ENCODE measurements at regions not wholly inside any gene's neighbourhood (a gene's known extent, or its start where the extent isn't known, plus 50 kb on each side); places are given as distances from the start of the nearest gene placed in this dataset.
"Not testable (repeated sequence)": the region's sequence is repeated elsewhere in the genome, so short reads cannot be mapped to it uniquely, and the experiment has no call there.

DNA sequence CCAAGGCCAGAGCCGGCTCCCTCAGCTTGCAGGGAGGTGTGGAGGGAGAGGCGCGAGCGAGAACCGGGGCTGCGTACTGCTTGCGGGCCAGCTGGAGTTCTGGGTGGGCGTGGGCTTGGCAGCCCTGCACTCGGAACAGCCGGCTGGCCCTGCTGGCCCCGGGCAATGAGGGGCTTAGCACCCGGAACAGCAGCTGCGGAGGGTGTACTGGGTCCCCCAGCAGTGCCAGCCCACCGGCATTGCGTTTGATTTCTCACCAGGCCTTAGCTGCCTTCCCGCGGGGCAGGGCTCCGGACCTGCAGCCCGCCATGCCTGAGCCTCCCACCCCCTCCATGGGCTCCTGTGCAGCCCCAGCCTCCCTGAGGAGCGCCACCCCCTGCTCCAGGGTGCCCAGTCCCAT is 495.5 kb upstream of the PLXNA2 start:
- DNase-seq: not testable (repeated sequence)

DNA sequence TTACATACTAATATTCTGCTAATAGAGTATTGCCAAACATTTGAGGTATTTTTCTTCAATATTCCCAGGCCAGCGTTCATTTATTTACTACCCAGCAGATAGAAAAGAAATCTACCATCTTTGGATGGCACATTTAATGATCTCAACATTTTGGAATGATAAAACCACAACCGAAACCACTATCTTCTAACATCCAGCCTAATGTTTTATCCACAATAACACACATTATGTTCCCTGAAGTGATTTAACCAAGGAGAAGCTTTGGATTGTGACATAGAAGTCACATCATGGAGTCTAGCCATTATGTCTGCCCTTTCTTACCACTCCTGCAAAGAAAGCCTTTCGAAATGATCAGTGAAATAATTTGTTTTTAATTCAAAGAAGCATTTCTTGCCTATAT is 497.1 kb upstream of the PLXNA2 start:
- no peak for DNase-seq

DNA sequence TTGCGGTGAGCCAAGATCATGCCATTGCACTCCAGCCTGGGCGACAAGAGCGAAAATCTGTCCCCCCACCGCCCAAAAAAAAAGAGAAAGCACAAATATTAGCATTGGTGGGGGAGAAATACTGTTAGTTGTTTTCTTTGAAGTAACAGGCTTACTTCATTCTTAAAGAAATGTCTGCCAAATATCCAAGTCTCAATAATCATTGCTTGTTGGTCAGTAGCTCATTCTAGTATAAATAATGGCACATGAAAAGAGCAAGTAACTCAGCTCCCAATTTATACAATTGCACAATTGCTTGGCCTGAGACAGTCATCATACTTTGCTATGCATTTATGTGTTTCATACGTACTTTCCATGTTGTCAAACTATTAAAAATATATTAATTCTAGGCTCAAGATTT is 499.2 kb upstream of the PLXNA2 start:
- DNase-seq: no peak

DNA sequence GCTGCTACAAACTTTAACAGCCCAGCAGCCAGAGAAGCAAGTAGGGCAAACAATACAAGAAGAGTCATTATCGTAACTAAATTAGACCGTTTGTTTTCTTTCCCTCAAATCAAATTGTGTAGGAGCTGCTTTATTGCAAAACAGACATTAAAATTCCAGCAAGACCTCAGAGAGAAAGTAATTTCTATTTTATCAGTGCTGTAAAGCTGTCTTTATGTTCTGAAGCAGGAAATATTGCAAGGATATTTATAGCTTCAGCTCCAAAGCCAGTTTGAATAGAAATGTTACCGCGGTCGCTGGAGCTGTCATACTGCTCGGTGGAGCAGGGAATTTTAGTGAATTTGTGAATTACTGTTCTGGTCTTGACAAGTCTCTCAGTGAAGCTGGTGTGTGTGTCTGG is 503.8 kb upstream of the PLXNA2 start:
- no peak for DNase-seq

DNA sequence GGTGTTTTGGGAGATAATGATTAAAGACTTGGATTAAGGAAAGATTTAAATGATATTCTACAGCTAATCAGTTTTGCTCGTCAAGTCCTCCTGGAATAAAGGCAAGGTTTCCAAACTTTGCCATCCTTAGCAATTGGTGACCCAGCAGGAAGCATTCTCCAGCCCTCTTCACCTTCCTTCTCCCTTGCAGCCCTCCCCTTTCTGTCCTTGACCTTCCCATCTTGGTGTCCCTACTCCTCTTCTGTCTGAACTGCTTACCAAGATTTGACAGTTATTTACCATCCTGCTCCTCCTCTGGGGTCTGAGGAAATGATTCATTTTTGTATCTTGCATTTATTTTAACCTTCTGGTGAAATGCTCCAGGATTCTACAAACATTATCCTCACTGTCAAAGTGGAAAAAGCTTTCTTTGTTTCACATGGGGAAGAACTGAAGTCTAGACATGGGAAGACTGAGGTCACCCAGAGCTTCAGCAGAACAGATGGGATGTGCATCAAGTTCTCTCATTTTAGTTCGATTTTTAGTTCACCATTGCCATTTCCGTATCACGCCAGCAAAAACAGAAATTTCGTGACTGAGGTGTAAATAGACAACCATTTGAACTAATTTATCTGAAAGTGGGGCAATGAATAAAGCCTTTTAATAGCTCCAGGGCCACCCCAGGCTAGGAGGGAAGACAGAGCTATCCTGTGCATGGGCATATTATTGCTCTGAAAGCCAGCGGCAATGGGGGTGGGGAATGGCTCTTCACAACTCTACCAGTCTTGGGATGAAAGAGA is 504.4 kb upstream of the PLXNA2 start:
- no peak for DNase-seq

DNA sequence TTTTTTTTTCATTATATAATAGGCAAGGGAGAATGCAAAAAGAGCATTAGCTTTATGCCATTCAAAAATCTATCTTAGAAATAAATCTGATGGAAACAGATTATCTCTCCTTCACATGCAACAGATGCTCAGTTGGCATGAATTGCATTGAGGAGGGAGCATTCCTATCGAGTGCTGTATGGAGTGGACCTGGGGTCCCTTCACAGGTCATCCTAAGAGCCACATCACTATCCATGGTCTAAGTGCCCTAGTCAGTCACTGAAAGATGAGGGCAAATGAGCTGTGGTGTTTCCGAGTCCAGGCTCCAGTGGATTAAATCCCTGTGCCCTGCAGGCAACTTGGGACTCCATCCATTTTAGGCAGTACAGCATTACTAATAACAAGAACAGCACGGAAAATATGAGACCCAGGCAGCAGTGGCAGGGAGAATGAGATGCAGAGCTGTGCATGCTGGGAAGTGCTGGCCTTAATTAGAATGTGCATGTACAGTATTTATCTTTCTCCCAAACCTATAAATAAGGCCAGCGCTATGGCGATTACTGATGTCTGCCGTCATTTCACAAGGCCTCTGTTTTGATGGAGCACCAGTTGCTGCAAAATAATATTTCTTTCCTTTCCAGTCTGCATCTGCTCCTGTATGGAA is 512.3 kb upstream of the PLXNA2 start:
- no peak for DNase-seq

DNA sequence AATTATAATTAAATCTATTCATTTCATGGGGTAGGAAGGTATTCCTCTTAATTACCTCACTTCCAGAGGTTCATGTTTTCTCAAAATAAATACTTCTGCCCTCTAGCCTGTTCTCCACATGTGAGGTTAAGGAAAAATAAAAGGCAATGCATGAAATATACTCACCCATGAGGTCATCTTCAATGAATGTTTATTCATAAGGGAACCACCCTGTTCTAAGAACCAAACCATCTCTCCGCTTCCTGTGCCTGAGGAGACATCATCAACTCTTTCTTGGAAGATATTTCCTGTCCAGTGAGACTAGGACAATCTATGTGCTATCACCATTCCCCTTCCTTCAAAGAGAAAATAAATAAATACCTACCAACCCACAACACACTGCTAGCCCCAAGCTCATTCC is 513.7 kb upstream of the PLXNA2 start:
- no peak for DNase-seq

DNA sequence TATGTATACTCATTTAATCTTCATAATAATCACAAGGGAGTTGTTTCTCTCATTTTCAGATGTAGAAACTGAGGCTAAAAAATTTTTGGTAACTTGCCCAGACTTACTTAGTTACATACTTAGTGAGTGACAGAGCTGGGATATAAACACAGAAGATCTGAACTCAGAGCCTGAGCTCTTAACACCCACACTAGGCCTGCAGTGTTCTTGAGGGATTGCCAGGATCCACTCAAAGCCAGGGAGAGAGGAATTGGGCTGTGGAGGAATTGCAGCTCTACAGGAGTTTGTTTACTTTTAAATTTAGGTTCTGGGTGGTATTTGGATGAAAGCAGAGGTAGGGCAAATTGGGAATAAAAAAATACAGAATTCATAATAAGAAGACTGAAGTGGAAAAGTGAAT is 515.1 kb upstream of the PLXNA2 start:
- DNase-seq: no peak

DNA sequence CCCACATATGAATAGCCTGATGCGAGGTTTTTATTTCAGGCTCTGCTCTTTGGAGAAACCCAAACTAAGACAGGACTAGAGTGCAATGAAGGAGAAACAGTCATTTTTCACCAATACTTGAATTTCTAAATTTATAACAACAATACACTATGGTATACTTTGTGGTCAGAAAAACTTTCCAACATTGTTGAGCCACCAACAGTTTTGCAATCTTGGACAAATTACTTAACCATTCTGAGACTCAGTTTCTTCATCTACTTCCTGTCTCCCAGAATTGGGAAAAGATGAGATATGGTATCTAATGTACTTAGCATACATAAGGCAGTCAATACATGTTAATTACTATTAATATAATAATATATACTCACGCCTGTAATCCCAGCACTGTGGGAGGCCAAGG is 519.8 kb upstream of the PLXNA2 start:
- DNase-seq: no peak

DNA sequence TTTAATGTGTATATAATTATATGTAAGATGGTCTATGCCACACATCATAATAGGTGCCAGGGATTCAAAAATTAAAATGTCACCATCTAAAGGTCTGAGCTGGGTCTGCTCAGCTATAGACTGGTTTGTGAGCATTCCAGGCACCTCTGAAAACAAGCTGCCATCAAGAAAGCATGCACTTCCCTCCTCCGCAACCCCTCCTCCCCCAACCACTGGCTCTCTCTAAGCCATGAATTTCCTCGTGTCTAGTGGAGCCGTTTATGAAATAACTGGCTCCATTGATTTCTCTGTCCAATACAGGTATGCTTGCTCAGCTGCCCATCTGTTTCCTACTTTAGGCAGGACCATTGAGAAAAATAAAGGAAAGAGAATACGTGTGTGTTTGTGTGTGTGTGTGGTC is 522.6 kb upstream of the PLXNA2 start:
- DNase-seq: no peak

DNA sequence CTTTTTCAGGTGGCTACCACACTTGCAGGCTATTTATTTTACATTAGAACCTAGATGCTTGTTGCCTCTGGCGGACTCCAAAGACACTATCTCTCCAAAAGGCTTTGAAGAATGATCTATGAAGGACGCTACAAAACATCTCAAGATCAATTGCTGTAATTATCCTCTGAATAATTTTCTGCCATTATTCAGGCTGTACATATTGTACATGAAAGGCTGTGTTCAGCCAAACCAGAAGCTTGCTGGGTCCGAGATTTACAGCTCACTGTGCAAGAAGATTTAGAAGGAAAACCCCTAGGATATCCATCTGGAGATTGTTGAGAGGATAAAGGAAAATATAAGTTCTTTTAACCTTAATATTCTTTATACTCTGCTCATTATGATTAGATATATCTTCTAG is 523.6 kb upstream of the PLXNA2 start:
- no peak for DNase-seq

DNA sequence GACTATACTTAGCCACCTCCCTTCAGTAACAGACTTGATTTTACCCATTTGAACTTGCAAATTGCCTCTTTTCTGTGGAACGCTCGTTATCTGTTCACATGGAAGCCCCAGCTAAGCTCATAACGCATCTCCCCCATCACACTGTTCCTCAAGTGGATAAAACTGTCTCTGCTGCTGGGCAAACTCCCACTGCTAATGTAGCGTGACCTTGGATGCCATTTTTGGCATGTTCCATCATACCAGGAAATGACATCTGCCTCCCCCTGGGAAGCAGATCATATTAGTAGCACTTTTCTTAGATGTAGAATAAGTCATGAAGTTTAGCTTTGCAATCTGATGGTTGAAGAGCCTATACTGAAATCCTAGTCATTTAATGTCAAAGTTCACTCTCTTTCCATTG is 528.7 kb upstream of the PLXNA2 start:
- DNase-seq: peak; percentile 60

DNA sequence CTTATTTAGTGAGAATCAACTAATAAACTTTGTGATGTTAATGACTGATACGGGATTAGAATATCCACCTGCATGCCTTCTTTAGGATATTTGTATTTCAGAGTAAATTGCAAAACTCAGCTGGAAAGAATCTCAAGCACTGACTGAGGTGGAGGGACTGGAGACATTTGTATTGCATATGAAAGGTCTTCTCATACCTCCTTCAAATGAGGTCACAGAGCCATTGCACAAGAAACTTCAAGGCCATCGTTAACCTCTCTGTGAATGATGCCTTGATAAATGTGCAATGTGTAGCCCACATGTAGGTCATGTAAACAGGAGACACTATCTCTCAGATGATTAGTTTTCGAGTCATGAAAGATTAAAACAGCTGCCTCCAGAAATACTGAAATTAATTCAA is 531.7 kb upstream of the PLXNA2 start:
- DNase-seq: no peak

DNA sequence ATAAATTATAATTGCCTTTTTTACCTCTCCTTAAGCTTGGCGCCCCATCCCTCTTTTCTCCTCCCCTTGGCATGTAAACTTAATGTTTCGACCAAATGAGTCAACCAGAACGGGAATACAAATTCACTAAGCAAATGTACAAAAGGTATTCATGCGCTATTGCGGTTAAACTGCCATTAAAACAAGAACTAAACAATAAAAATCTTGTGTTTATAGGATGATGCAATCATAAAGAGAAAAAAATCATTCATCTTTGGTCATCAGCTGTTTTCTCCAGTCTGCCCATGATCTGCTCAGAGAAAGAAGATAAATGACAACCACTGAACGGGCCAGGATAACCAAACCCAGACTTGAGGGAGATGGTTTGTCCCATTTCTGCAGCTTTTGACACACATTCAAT is 534.2 kb upstream of the PLXNA2 start:
- no peak for DNase-seq

DNA sequence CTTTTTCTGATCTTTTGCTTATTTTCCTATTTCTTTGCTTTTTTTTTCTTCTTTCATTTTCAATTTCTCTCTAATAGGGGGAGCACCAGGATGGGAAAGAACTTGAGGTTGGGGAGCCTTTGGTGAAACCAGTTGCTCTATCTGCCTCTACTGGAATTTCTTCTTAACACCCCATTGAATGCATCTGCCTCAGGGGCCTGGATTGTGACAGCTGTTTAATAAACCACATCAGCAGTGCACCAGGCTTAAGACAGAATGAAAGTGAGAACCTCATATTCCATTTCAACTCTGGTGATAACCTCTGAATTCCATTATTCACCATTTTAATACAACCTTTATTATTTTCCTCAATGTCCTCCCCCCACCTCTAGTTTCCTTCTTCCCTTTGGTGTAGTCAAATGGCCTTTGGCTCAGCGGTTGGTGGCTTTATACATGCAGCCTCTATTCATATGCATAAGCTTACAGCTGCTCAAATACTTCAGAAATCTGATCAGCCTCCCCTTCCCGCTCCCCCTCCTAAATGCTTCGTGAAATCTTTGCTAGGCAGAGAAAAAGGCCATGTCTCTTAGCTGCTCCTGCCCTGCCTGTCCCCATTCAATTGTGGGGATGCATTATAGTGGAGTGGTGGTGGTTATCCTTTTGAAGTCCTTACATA is 537.3 kb upstream of the PLXNA2 start:
- peak; percentile 37 for DNase-seq

DNA sequence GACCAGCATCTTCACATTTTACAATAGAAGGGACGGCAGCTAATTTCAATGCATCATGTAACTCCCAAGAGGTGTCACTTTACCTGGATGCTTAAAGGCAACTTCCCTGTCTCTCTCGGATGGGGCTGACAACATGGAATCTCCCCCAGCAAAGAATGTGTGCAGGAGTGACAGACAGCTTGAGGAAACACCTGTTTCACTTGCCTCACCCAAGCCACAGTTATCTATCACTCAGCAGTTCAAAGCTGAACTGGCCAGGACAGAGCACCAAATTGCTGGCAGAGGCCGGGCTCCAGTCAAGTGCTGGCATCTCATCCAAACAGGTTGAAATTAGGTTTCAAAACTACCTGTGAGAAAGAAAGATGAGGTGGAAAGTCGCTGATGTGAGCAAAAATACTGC is 538.0 kb upstream of the PLXNA2 start:
- peak; percentile 14 for DNase-seq

DNA sequence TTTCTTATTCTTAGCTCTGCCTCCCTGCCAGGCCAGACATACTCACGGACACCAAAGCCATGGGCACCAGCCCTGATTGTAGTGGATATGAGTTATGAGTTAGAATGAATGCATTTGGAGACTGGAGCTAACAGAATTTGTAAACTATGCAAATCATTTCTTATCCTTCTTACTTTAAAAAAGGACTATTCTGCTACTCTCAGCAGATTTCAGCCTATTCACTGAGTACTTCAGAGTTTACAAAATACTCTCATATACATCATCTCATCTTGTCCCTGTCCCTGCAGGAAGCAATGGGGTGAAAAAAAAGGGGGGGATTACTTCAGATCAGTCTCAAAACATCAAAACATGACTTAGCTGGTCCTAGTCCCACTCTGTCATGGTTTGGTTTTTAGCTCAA is 541.4 kb upstream of the PLXNA2 start:
- no peak for DNase-seq

DNA sequence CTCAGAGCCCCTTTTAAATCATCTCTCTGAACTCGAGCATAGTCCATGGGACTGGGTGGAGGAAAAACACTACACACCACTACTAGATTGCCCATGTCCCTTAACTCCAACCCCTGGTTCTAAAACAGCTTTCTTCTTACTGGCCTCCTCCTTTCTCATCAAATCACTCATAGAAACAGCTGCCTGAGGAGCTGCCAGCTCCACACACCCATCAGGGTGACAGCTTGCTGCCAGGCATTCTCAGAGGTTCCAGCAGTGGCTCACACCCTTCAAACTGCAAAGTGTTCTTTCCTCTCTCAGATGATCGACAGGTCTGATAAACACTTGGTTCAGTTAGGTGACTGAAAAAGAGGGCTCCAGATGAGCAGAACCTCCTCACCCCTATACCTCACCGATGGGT is 543.0 kb upstream of the PLXNA2 start:
- peak; percentile 29 for DNase-seq

DNA sequence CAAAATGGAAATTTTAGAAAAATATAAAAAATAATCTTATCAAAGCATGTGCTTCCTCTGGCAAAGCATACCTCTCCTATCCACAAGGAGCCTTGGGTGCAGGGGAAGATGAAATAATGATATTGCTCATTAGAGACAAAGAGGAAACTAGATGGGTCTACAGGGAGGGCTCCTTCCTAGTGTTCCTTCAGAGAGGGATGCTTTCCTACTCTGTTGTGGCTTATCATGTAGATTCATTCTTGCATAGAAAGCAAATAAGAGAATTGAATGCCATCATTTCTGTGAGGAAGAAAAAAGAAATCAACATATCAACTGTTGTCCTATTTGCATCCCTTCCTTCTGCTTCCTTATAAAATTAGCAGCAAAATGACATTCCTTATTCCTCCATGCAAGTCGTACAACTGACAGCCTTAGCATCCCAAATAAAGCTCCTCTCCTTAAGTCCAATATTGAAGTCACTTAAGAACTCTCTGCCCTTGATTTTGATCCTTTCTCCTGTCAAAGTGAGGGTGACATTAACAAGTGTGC is 543.9 kb upstream of the PLXNA2 start:
- DNase-seq: no peak

DNA sequence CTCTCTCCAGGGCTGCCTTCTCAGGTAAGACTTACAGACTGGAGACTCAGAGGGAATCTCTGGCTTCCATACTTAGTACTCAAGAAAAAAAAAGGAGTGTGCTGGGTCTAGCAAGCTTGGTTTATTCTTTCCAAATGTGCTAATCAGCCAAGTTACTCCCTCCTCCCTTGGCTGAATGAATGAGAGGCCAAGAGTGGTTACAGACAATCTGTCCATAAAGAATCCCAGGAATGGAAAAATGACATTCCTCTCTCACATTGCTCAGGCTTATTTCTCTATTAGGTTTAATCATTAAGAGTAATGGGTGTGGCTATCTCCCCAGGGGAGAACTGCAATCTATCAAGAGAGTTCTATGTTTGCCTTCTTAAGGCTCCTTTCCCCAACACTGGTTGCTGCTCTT is 547.3 kb upstream of the PLXNA2 start:
- DNase-seq: no peak

DNA sequence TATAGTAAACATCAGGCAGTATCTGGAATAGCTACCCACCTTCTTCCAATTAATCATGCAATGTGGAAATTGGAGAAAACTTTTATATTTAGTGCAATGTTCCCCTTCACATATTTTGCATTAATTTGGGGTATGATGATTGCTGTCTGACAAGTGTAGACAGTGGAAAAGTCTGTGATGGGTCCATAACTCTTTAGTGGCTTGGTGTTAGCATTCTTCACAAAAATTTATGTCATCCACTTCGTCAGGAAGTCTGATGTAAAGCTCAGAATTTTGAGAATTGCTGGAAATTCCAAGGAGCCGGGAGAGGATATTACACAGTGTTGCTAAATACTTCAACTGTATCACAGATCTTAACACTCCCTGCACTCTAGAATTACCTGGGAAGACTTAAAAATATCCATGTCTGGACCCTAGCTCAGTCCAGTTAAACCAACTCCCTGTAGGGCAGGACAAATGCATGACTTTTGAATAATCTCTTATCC is 549.7 kb upstream of the PLXNA2 start:
- DNase-seq: no peak

DNA sequence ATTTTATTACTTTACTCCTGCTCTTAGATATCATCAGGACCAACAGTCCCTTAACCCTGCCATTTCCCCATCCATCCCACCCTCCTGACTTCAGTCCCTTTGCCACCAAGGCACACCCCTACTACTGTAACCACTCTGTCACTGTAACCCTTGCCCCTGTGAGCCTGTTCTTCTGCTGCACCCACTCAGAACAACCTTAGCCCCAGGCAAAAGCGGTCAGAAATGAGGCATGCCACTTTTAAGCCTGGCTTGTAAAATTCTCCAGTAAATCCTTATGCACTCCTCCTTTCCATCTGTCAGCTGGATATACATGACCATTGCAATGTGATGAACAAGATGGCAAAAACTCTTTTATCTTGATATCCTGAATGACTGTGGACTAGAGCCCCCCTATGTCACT is 555.0 kb upstream of the PLXNA2 start:
- no peak for DNase-seq

DNA sequence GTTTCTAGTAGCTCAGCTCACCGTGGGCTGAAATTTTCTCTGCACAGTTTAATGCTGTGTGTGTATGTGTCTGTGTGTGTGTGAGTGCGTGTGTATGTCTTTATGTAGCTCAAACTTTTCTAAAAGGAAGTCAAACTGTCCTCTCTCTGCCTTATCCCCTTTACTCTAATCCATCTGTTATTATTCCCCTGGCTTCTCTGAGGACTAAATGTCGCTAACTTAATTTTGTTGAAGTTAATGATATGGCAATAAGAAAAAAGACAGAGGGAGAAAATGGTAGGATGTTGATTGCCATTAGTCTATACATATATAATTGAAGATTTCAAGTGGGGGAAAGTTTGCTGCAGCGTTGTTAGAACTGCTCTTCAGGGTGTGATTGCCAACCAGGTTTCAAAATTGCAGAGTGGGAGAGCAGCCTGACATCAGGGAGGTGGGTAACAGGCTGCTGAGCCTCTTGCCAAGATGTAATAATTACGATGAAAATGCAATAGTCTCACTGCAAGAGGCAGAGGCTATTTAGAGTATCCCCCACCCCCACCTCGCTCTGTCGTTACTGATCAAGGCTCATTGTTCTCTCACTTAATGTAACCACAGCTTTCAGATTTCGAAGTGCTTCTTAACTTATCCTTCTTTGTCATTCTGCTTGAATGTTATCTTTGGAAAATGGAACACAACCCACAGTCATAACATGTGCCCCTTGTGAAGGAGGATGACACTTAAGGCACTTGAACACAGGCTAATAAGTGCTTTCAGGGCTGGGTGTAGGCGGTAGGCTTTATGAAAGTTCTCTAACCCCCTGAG is 559.0 kb upstream of the PLXNA2 start:
- DNase-seq: no peak

Measured in right hindlimb (tissue), 1 donor.